SIG-M5 treated with dmso at 0.1 percent for 504 hours (cell line): ENCODE measurements at regions not wholly inside any gene's neighbourhood (a gene's known extent, or its start where the extent isn't known, plus 50 kb on each side); places are given as distances from the start of the nearest gene placed in this dataset.
"Not testable (repeated sequence)": the region's sequence is repeated elsewhere in the genome, so short reads cannot be mapped to it uniquely, and the experiment has no call there.

ENCODE experiments used
- DNase-seq: peaks from one replicate; lab custom pipeline; 2025; ENCODE audit not compliant: unreplicated experiment; lab: John Stamatoyannopoulos, UW

GRCh38 chr11:96506953-96507354 lies 117.1 kb downstream of the JRKL start:
- no peak for DNase-seq

DNA sequence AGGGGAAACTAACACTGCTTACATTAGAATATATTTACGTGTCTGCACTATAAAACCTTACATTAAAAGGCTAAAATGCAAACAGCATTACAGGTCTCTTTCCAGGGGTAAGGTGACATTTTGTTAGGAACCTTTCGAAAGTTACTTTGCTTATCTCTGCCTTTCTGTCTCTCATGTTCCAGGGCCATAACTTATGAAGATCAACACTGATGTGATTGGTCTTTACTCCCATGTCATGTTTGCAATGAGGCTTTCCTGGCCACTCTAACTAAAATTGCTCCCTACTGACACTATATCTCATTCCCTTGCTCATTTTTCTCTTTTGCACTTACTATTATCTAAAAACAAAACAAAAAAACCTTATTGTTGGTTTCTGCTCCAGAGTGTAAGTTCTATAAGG lies 119.0 kb downstream of the JRKL start:
- no peak for DNase-seq

DNA sequence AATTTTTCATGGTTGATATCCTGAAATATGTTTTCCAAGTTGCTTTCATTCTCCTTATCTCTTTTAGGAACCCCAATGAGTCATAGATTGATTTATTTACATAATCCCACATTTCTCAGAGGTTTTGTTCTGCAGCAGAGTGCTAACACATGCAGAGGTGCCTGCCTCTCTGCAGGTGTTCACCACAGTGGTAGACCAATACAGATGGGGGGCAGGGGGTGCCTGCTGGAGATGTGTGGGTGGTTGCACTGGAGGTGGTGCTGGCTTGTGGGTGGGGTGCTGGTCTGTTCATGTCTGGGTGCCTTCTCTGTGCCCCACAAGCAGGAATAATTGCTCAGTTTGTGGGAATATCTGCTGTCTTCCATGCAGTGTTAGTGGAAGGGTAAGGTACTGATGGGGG lies 131.1 kb downstream of the JRKL start:
- no peak for DNase-seq

DNA sequence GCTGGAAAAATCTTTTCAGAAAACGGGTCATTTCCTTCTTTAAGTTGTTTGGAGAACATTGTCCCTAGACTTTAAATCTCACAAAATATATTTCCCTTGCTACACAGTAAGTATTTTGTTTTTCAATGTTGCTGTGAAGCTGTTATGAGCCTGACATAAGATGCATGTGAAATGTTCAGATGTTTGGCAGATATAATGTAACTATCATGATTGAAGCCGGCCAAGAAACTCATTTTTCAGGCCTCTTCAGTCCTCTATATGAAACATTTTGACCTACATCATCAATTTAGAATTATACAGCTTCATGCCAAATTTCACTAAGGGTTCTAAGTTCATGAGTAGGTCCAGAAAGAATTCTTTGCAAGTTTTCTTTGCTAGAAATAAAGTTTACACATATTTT lies 133.8 kb downstream of the JRKL start:
- no peak for DNase-seq

DNA sequence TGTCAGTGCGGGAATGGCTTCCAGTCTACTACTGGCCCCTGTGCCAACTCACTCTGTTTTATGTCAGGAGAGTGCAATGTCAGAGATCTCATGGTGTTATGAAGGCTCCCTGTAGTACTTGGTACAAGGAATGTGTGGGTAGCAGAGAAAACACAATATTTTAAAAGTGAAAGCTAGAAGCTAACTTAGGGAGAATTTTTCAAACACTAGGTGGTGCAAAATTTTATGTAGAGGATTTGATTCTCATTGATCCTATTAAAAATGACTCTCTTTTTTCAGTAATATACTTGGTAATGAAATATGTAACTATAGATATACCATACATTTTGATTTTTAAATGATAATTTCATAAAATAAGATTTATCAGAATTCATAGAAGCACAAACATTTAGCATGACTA lies 134.7 kb downstream of the JRKL start:
- no peak for DNase-seq

GRCh38 chr11:96530473-96530872 lies 140.7 kb downstream of the JRKL start:
- no peak for DNase-seq

DNA sequence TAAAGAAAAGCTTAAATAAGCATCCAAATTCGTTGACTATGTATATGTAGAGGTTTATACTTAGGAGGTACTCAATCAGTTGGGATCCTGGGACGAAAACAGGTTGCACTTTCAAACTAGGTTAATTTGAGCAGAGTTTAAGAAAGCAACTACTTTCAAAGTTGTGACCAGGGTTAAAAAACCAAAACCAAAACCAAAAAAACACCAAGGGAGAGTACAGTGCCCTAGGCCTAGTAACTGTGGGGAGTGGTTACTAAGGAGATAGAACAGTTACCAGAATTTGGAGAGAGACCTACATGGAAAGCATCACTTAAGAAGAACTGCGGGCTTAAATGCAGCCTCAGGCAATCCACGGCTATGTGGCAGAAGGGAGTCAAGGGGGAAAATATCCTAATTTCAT lies 148.3 kb downstream of the JRKL start:
- DNase-seq: no peak

- DNase-seq: no peak
These were observed 148.8 kb downstream of the JRKL start for GRCh38 chr11:96538622-96539021.

GRCh38 chr11:96540875-96541274 lies 151.1 kb downstream of the JRKL start:
- DNase-seq: no peak

DNA sequence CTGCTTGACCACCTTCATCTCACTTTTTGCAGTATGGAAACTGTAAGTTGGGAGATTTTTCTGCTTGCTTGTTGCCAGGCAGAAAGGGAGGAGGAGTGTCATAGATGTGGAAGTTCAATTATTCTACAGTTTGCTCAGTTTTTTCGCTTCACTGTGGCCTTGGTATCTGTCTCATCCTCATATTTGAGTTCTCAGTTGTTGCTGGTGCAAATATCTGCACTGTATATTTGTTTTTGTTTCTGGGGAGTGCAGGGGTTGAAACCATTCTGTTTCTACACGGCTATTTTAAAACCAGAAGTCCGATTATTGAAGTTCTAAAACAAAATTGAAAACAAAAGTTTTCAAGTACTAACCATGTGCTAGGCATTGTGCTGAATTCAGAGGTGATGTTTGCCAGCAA lies 153.4 kb downstream of the JRKL start:
- no peak for DNase-seq

DNA sequence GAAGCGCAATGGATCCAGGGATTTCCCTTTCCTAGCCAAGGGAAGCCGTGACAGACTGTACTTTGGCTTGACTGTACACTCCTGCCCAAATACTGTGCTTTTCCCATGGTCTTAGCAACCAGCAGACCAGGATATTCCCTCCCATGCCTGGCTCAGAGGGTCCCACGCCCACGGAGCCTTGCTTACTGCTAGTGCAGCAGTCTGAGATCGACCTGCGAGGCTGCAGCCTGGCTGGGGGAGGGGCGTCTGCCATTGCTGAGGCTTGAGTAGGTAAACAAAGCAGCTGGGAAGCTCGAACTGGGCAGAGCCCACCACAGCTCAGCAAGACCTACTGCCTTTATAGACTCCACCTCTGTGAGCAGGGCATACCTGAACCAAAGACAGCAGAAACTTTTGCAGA lies 155.4 kb downstream of the JRKL start:
- DNase-seq: not testable (repeated sequence)

DNA sequence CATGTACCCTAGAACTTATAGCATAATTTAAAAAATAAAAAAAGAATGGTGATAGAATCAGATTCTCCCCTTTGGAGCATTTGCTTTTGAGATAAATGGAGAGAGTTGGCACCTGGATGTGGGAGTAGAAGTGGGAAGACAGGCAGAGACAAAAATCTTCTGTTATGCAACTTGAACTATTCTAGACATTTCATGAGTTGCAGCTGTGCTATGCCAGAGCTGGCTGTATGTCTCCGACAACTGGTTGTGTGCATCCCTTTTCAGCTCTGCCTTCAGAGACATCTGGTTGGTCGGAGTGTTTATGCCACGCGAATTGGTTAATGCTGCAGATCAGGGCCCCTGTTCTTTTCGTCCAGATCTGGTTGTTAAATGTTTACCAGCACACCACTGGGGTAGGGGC lies 161.3 kb downstream of the JRKL start:
- no peak for DNase-seq

GRCh38 chr11:96554236-96554820 lies 164.5 kb downstream of the JRKL start:
- DNase-seq: no peak

DNA sequence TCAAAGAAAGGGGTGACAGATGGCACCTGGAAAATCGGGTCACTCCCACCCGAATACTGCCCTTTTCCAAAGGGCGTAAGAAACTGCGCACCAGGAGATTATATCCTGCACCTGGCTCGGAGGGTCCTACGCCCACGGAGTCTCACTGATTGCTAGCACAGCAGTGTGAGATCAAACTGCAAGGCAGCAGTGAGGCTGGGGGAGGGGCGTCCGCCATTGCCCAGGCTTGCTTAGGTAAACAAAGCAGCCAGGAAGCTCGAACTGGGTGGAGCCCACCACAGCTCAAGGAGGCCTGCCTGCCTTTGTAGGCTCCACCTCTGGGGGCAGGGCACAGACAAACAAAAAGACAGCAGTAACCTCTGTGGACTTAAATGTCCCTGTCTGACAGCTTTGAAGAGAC lies 166.0 kb downstream of the JRKL start:
- not testable (repeated sequence) for DNase-seq

GRCh38 chr11:96560727-96561126 lies 170.9 kb downstream of the JRKL start:
- DNase-seq: not testable (repeated sequence)

- no peak for DNase-seq
These were observed 177.4 kb downstream of the JRKL start for GRCh38 chr11:96567176-96567575.

DNA sequence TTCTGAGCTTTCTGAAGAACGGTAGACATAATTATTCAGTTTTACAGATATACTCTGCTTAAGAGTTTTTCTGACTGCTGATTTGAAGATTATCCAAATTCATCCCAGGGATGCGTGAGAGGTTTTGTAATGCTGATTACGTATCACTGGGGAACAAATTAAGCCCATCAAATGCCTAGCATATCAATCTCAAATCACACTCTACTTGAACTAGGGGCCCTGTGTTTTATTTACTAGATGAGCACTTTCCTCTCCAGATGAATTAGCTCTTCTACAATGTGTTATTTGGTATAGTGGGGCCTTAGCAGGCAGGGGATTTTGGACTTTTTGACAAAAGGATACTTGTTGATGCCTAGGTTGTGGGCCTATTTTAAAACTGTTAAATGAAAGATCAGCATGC lies 177.9 kb downstream of the JRKL start:
- no peak for DNase-seq

GRCh38 chr11:96576383-96576782 lies 186.6 kb downstream of the JRKL start:
- DNase-seq: no peak

DNA sequence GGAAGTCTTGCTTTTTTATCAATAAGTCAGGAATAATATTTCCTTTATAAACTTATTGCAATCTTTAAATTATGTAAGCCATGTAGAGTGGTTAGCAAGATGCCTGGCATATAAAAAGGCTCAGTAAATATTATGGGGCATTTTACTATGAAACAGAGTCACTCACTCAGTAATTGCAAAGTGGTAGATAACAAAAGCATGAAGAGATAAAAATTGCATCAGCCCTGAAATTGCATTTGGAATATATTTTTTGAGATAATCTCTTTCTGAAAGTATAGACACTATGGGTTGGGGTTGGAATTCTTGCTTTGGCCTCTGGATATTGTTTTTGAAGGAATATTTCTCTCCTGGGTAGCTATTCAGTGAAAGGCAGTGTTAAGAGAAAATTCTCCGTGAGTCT lies 188.6 kb downstream of the JRKL start:
- no peak for DNase-seq

GRCh38 chr11:96579656-96580055 lies 189.8 kb downstream of the JRKL start:
- no peak for DNase-seq

DNA sequence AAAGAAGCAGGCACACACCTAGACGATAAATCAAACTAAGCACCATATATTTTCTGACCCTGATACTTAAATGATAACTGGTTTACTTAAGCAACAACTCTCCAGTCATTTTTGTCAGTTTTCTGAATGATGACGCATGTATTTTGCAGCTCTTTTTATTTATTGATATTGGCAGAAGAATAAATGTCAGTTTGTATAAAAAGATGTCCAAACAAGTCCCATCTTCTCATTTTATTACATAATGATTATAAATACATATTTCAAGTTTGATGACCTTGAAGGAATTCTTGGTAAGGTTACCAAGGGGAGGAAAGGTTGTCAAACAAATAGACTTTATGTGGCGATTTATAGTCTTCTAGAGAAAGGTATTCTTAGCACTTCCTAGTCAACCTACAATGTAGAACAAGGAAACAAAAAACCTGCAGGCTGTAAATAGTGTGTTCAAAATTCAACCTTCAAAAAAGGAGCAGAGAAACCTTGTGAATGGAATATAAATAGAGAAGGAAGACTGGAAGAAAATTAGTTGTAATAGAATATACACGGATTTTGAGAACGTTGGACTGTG lies 190.7 kb downstream of the JRKL start:
- no peak for DNase-seq

GRCh38 chr11:96585944-96586880 lies 196.4 kb downstream of the JRKL start:
- DNase-seq: not testable (repeated sequence)
